ENCODE measurements at regions not wholly inside any gene's neighbourhood (a gene's known extent, or its start where the extent isn't known, plus 50 kb on each side); places are given as distances from the start of the nearest gene placed in this dataset.

DNA sequence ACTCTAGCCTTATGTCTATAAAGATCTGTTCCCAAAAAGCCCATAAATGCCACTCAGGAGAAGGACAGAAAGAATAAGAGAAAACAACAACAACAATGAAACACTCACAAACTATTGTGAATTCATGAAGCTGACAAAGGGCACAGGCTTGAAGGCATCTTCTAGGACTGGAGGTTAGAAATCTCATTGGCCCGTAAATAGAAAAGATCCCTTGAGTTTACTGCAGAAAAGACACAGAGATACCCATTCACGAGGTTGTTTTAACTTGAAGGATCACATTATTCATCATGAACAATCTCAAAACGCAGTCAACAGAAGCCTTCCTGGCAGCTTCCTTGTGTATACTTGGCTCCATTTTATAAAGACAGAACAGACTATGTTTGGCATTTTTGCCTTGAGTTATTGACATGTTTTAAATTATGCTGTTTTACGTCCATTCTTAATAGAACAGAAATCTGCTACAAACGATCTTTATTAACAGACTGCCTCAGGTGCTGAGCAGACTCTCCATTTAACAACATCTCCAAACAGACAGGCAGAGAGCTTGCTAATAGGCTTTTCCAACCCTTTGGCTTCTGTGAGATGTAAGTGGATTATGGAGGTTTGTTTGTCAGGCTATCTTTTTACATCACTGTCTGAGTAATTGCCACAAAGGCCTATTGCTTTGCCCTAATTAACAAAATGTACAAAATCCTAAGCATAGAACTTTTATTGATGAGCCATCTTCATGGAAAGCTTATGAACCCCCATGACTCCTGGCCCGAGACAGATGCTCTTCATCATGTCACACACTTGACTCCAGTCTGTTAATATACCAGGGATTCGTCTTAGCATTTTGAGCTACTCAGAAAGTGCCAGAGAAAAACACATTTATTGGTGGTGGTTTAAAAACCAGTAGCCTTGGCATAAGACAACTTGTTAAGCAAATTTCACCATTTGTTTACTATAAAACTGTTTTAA is 735.3 kb upstream of the ZNF608 start:
- Histone ChIP-seq H3K4me3 (ENCODE audit: low read length) (no peak overlapping the region), H3K27ac (ENCODE audit: low read depth, low read length) (no peak overlapping the region), H3K36me3 (ENCODE audit: control insufficient read depth in 2 of 3, insufficient read depth in 3 of 3, low read length in 3 of 3) (no peaks in the 10 kb centered on the region), H3K9me3 (ENCODE audit: control insufficient read depth in 2 of 3, low read length in 3 of 3) (no peaks in the 10 kb centered on the region), H3K4me1 (ENCODE audit: control insufficient read depth in 2 of 2, insufficient read depth in 2 of 2, low read length in 2 of 2) (no peaks in the 10 kb centered on the region), H3K27me3 (ENCODE audit: control insufficient read depth in 2 of 2, insufficient read depth in 2 of 2, low read length in 2 of 2) (no peaks in the 10 kb centered on the region)
- POLR2A ChIA-PET: no interaction called here
- Mint-ChIP-seq H3K9me3 (peaks cover 0 to 12% (median 2%) of the 10 kb centered on the region in 11 donors), H3K27ac (no peak overlapping the region), H3K4me1 (no peaks in the 10 kb centered on the region), H3K36me3 (no peaks in the 10 kb centered on the region), H3K27me3 (no peaks in the 10 kb centered on the region), H3K4me3 (no peak overlapping the region)
- intact Hi-C loops (cut with micrococcal nuclease): no loop called here
- no peak for ATAC-seq
- no peak for DNase-seq
- CTCF ChIA-PET: no interaction called here

GRCh38 chr5:125483609-125484008 is 737.2 kb upstream of the ZNF608 start:
- ChIA-PET CTCF (interaction anchor here (0.7 kb wide), 1 partner anchor 1421 kb away, joined by 3 read pairs; no protein-coding TSS in a partner anchor), POLR2A (no interaction called here)
- H3K36me3 Mint-ChIP-seq: no peaks in the 10 kb centered on the region
- H3K9me3 Mint-ChIP-seq: peaks cover 0 to 15% (median 3%) of the 10 kb centered on the region in 11 donors
- H3K27ac Mint-ChIP-seq: no peak overlapping the region
- Histone ChIP-seq H3K4me1 (ENCODE audit: control insufficient read depth in 2 of 2, insufficient read depth in 2 of 2, low read length in 2 of 2) (no peaks in the 10 kb centered on the region), H3K36me3 (ENCODE audit: control insufficient read depth in 2 of 3, insufficient read depth in 3 of 3, low read length in 3 of 3) (no peaks in the 10 kb centered on the region), H3K9me3 (ENCODE audit: control insufficient read depth in 2 of 3, low read length in 3 of 3) (no peaks in the 10 kb centered on the region), H3K4me3 (ENCODE audit: low read length) (no peak overlapping the region), H3K27me3 (ENCODE audit: control insufficient read depth in 2 of 2, insufficient read depth in 2 of 2, low read length in 2 of 2) (no peaks in the 10 kb centered on the region), H3K27ac (ENCODE audit: low read depth, low read length) (no peak overlapping the region)
- no peak for DNase-seq
- ATAC-seq: no peak
- H3K27me3 Mint-ChIP-seq: no peaks in the 10 kb centered on the region
- intact Hi-C loops (cut with micrococcal nuclease): no loop called here
- no peaks in the 10 kb centered on the region for H3K4me1 Mint-ChIP-seq
- H3K4me3 Mint-ChIP-seq: no peak overlapping the region

DNA sequence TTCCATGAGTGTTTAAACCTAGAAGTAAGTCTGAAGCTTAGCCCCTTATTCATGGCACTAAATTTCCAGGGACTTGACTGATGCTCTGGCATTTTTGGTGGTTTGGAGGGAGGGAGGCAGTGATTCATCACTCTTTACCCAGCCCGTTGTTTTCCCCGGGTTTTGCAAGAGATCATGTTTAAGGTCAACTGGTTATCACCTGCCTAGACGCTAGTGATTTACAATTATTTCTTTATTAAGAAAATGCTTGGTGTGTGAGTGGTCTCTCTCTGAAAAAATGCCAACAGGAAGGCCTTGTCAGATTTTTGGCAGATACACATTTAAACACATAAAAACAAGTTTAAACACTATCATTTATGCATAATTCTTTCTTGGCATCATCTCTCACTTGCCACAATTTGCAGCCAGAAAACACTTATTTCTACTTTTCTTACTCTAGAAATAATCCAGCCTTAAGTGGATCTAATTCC is 737.9 kb upstream of the ZNF608 start:
- no peak overlapping the region for H3K4me3 Mint-ChIP-seq
- CTCF ChIA-PET: interaction anchor here (0.7 kb wide), 1 partner anchor 1421 kb away, joined by 3 read pairs; no protein-coding TSS in a partner anchor
- no peaks in the 10 kb centered on the region for H3K27me3 ChIP-seq (ENCODE audit: control insufficient read depth in 2 of 2, insufficient read depth in 2 of 2, low read length in 2 of 2)
- no peak overlapping the region for H3K27ac Mint-ChIP-seq
- no peaks in the 10 kb centered on the region for H3K4me1 ChIP-seq (ENCODE audit: control insufficient read depth in 2 of 2, insufficient read depth in 2 of 2, low read length in 2 of 2)
- no peak for DNase-seq
- H3K9me3 Mint-ChIP-seq: peaks cover 0 to 15% (median 3%) of the 10 kb centered on the region in 11 donors
- no peaks in the 10 kb centered on the region for H3K9me3 ChIP-seq (ENCODE audit: control insufficient read depth in 2 of 3, low read length in 3 of 3)
- H3K27ac ChIP-seq (ENCODE audit: low read depth, low read length): no peak overlapping the region
- ATAC-seq: no peak
- no peaks in the 10 kb centered on the region for H3K27me3 Mint-ChIP-seq
- no peak overlapping the region for H3K4me3 ChIP-seq (ENCODE audit: low read length)
- intact Hi-C loops (cut with micrococcal nuclease): no loop called here
- no peaks in the 10 kb centered on the region for H3K4me1 Mint-ChIP-seq
- H3K36me3 ChIP-seq (ENCODE audit: control insufficient read depth in 2 of 3, insufficient read depth in 3 of 3, low read length in 3 of 3): no peaks in the 10 kb centered on the region
- no peaks in the 10 kb centered on the region for H3K36me3 Mint-ChIP-seq
- POLR2A ChIA-PET: no interaction called here

DNA sequence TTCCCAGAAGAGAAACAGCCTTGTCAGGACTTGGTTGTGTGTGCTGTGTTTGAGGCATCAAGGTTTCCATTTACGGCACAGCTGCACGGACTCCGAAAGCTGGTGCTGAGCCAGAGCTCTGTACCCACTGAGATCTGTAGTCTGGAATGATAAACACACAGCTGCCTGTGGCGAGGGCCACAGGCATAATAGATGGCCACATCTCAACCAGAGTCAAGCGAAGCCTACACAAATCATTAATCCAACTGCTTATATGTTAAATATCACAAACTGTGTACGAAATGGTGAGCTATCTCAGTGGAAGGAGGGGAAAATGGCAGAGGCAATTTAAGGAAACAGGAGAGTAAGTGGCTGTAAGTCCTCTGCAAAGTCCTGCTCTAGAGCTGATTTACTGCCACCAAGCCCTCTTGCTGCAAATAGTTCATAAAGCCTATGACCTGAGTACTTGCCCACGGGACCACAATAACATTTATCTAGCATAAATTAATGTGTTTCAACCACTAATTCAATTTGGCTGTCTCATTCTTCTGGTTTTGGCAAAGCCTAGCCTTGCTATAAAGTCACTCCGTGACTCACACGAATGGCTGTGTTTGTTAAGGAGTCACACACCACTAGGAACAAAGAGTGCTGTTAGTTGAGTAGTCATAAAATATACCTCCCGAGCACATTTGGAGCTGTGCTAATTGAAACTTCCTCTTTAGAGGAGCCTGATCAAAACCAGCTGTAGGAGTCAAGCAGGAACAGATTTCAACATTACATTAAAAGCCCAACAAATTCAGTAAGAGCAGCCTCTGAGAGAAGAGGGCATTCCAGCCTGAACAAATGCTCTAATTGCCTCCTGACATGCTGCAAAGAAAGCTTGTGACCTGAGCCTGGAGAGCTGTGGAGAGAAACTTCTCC is 738.6 kb upstream of the ZNF608 start:
- Mint-ChIP-seq H3K4me3 (no peak overlapping the region), H3K4me1 (no peaks in the 10 kb centered on the region), H3K36me3 (no peaks in the 10 kb centered on the region), H3K9me3 (peaks cover 0 to 15% (median 3%) of the 10 kb centered on the region in 11 donors), H3K27me3 (no peaks in the 10 kb centered on the region), H3K27ac (no peak overlapping the region)
- Histone ChIP-seq H3K4me1 (ENCODE audit: control insufficient read depth in 2 of 2, insufficient read depth in 2 of 2, low read length in 2 of 2) (no peaks in the 10 kb centered on the region), H3K36me3 (ENCODE audit: control insufficient read depth in 2 of 3, insufficient read depth in 3 of 3, low read length in 3 of 3) (no peaks in the 10 kb centered on the region), H3K27me3 (ENCODE audit: control insufficient read depth in 2 of 2, insufficient read depth in 2 of 2, low read length in 2 of 2) (no peaks in the 10 kb centered on the region), H3K27ac (ENCODE audit: low read depth, low read length) (no peak overlapping the region), H3K9me3 (ENCODE audit: control insufficient read depth in 2 of 3, low read length in 3 of 3) (no peaks in the 10 kb centered on the region), H3K4me3 (ENCODE audit: low read length) (no peak overlapping the region)
- ATAC-seq: peak; percentile 22
- ChIA-PET POLR2A (no interaction called here), CTCF (no interaction called here)
- no peak for DNase-seq
- intact Hi-C loops (cut with micrococcal nuclease): no loop called here

DNA sequence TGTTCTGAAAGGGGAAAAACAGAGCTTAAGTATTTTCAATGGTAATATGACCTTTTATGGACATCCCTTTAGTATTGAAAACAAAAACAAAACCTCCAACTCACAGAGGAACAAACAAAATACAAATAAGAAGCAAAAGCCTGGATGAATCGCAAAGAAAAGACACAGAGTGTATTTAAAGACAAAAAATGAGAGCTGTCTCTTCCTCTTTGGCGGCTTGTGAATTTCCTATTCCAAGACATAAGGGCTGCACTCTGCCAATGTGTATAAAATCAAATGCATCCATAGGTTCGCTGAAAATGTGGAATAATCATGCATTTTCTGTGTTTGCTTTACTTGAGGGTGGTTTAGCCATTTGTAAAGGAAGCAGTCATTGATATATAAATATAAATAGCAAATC is 739.3 kb upstream of the ZNF608 start:
- no peaks in the 10 kb centered on the region for H3K4me1 Mint-ChIP-seq
- no peak overlapping the region for H3K27ac ChIP-seq (ENCODE audit: low read depth, low read length)
- no peak overlapping the region for H3K4me3 ChIP-seq (ENCODE audit: low read length)
- no peaks in the 10 kb centered on the region for H3K9me3 ChIP-seq (ENCODE audit: control insufficient read depth in 2 of 3, low read length in 3 of 3)
- H3K27me3 ChIP-seq (ENCODE audit: control insufficient read depth in 2 of 2, insufficient read depth in 2 of 2, low read length in 2 of 2): no peaks in the 10 kb centered on the region
- H3K27me3 Mint-ChIP-seq: no peaks in the 10 kb centered on the region
- intact Hi-C loops (cut with micrococcal nuclease): no loop called here
- no peaks in the 10 kb centered on the region for H3K36me3 ChIP-seq (ENCODE audit: control insufficient read depth in 2 of 3, insufficient read depth in 3 of 3, low read length in 3 of 3)
- H3K36me3 Mint-ChIP-seq: no peaks in the 10 kb centered on the region
- ATAC-seq (no peak), DNase-seq (no peak)
- H3K4me3 Mint-ChIP-seq: no peak overlapping the region
- H3K27ac Mint-ChIP-seq: no peak overlapping the region
- ChIA-PET POLR2A (no interaction called here), CTCF (no interaction called here)
- peaks cover 0 to 15% (median 3%) of the 10 kb centered on the region in 11 donors for H3K9me3 Mint-ChIP-seq
- no peaks in the 10 kb centered on the region for H3K4me1 ChIP-seq (ENCODE audit: control insufficient read depth in 2 of 2, insufficient read depth in 2 of 2, low read length in 2 of 2)

- Mint-ChIP-seq H3K9me3 (peaks cover 0 to 15% (median 3%) of the 10 kb centered on the region in 11 donors), H3K4me3 (no peak overlapping the region), H3K36me3 (no peaks in the 10 kb centered on the region), H3K4me1 (no peaks in the 10 kb centered on the region), H3K27me3 (no peaks in the 10 kb centered on the region), H3K27ac (no peak overlapping the region)
- ChIA-PET POLR2A (no interaction called here), CTCF (no interaction called here)
- Histone ChIP-seq H3K36me3 (ENCODE audit: control insufficient read depth in 2 of 3, insufficient read depth in 3 of 3, low read length in 3 of 3) (no peaks in the 10 kb centered on the region), H3K4me3 (ENCODE audit: low read length) (no peak overlapping the region), H3K27ac (ENCODE audit: low read depth, low read length) (no peak overlapping the region), H3K4me1 (ENCODE audit: control insufficient read depth in 2 of 2, insufficient read depth in 2 of 2, low read length in 2 of 2) (no peaks in the 10 kb centered on the region), H3K27me3 (ENCODE audit: control insufficient read depth in 2 of 2, insufficient read depth in 2 of 2, low read length in 2 of 2) (no peaks in the 10 kb centered on the region), H3K9me3 (ENCODE audit: control insufficient read depth in 2 of 3, low read length in 3 of 3) (no peaks in the 10 kb centered on the region)
- DNase-seq: no peak
- ATAC-seq: no peak
- intact Hi-C loops (cut with micrococcal nuclease): no loop called here
Measured at GRCh38 chr5:125486634-125487033, 740.2 kb upstream of the ZNF608 start.

Data from naive thymus-derived CD4-positive, alpha-beta T cell (primary cell).